CD4-positive, alpha-beta T cell treated with Interferon alpha-2 for 1 hour (primary cell): ENCODE measurements at regions not wholly inside any gene's neighbourhood (a gene's known extent, or its start where the extent isn't known, plus 50 kb on each side); places are given as distances from the start of the nearest gene placed in this dataset.

Experiments
- DNase-seq, 2 donors: peaks; one replicate each; pipeline ENCODE4 v3.0.0-alpha.2; 2020 to 2022

DNA sequence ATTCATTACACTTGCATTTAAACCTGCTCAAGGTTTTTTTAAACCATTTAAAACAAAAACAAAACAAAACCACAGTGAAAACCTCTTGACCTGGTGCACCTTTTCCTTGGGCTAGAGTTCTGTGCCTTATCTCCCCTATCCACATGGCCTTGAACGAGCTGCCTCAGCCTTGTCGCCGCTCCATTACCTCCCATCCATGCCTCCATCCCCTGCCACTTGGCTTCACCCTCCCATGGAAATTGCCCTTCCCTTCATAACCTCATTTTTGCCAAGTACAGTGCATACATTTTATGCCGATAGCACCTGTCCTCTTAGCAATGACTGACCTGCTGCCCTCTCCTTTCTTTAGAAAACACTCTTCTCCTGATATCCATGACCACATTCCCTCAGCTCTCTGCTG, 188.6 kb upstream of the ASIC2 start:
- DNase-seq, result no peak

DNA sequence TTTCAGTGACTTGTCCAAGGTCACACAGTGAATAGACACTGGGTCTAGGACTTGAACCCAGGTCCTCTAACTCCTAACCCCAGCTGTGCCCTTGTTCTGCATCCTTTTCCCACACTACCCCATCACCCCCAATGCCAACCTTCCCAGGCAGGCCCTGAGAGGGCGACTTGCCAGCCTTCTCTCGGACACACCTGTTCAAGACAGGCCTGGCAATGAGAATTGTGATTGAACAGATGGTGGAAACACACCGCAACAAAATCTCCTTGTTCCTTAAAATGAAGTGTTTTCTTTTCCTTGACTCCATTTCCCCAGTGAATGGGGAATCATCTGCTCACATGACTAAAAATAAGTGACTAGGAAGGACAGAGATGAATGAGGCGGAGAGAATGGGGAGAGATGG, 189.5 kb upstream of the ASIC2 start:
- DNase-seq, result no peak

DNA sequence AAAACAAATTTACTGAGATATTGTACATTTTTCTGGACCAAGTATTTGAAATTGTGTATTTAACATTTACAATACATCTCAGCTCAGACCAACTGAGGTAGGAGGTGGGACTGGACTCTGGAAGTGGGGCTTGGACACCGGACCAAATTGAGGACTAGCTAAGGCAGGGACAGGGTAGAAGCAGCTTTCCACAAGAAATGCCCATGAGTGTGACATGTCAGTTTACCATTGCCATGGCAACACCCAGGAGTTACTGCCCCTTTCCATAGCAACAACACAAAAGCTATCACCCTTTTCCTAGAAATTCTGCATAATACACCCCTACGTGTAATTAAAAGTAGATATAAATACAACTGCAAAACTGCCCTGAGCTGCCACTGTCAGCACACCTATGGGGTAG, 191.5 kb upstream of the ASIC2 start:
- DNase-seq, result no peak

DNA sequence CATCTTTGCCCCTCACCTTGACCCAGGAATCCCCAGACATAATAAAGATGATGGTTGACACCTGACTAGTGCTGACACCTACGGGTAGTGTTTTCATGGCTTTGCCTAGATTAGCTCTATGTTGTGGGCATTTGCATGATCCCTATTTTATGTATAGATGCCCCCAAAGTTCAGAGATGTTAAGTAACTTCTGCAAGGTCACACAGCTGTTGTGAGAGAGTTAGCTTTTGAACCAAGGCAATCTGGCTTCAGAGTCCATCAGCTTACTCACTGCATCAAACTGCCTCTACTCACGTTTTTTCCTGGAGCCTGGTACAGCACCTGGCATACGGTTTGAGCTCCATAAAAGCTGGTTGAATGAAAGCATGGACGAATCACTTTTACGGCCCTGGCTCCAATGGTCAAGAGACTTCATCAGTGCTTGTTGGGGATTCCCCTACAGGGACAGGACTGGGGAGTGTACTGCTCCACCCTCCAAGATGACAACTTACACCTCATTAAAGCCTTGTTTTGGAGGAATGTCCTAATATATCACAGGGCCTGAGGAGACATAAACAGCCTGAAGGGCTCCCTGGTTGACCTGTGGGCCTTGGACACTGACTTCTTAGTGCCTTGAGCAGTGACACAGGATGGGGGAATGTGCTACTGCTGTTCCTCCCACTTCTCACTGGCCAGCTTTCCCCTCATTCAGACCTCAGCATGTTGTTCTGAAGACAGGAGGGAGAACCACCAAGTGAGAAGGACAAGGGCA, 193.2 kb upstream of the ASIC2 start:
- DNase-seq, result no peak

DNA sequence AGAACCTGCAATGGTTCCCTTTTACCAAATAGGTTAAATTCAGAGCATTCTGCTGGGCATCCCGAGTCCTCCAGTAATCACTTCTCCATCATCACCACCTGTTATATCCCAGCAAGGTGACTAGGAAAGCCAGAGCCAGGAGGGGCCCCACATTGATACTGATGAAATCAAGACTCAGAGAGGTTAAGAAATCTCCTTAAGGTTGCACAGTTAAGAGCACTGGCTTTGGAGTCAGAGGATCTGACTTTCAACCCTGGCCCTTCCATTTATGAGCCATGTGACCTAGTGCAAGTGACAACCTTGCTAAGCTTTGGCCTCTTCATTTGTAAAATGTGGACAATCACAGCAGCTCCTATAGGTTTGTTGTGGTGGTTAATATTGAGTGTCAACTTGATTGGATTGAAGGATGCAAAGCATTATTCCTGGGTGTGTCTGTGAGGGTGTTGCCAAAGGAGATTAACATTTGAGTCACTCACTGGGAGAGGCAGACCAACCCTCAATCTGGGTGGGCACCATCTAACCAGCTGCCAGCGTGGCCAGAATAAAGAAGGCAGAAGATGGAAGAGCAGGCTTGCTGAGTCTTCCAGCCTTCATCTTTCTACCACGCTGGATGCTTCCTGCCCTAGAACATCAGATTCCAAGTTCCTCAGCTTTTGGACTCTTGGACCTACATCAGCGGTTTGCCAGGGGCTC, 194.2 kb upstream of the ASIC2 start:
- no peak for DNase-seq

DNA sequence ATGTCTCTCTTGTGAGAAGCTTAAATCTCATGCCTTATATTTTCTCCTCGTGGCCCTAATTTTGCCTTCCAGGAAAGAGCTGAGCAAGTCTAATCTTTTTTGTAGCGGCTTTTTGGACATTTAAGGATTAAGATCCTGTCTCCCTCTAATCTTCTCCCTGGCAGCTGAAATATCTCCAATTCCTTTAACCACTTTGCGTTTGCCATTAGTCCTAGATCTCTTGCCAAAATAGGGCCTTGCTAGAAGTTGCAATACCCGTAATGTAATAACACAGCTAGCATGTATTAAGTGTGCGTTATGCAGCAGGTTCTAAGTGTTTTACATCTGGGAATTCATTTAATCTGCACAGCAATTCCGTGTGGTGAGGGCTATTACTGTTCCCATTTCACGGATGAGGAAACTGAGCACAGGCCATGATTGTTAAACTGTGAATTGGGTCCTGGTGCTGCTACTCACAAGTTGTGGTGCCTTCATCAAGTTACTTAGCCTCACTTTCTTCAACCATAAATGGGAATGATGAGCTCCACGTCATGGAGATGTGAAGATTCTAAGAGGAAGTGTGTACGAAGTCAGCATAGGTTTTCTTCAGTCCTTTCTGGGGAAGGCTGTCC, 198.9 kb upstream of the ASIC2 start:
- no peak for DNase-seq

DNA sequence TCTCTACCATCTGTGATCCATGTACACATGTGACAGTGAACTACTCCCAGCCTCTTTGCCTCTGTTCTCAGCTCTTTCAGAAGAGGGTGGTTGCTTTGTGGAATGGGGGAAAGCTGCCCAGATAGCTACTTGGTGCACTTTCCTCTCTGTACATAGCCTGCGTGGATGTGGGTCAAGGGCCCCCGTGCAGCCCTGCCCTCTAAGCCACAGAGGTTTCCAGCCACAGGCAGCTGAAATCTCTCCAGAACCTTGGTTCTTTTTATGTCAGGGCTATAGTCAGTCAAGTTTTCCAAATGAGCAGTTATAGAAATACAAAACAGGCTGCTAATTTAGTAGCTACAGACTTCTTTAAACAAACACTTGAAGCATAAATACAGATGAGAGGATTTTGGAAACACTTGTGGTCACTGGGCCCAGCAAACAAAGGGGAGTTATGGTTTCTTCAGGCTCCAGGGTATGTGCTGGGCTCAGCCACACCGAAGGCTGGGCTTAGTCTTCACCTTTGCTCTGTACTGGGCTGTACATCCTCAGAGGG, 199.7 kb upstream of the ASIC2 start:
- DNase-seq, result no peak

DNA sequence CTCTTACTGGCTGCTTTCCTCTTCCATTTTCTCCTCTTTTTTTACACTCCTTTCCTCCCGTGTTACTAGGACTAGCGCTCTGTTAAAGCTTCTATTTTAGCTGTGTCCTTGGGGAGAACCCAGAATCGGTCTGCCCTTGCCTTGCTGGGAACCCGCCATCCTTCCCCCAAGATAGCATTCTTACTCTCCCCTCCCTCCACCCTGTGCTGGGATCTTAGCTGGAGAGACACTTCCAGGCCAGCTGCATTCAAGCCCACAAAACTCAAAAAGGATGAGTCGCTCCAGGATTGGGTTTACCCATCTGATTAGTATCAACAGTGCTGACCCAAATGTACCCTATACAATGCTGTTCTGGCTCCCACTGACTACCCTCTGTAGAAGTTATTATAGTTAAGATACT, 200.5 kb upstream of the ASIC2 start:
- DNase-seq, result no peak

DNA sequence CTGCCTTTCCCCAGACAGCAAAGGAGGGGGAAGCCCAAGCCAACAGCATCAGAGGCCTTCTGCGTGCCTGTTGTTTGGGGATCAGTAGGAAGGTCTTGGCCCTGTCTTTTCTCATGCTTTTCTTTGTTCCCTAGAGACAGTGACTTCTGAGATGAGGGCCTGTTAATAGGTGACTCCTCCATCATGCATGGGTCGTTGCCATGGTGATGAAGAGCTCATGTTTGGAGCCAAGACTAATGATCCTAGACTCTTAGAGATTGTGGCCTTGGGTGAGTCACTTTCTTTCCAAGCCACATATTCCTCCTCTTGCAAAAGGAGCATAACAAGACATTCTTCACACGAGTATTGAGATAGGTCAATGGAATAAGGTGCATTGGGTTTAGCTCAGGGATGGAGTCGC, 201.1 kb upstream of the ASIC2 start:
- DNase-seq, result no peak

DNA sequence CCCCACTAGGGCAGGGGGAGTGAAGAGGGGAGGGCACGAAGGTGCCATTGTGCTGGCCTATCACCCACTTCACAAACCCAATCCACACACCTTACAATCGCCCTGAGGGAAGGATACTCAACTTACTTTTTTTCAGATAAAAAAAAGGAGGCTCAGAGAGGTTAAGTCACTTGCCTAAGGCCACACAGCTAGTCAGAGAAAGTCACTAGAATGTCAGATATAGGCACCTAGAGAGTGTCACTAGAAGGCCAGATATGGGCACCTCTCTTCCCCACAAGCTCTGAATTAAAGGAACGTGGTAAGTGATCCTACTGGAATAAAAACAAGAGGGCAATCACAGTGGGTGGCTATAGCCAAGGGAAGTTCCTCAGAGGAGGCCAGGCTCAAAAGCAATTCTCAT, 204.5 kb upstream of the ASIC2 start:
- DNase-seq, result no peak

DNA sequence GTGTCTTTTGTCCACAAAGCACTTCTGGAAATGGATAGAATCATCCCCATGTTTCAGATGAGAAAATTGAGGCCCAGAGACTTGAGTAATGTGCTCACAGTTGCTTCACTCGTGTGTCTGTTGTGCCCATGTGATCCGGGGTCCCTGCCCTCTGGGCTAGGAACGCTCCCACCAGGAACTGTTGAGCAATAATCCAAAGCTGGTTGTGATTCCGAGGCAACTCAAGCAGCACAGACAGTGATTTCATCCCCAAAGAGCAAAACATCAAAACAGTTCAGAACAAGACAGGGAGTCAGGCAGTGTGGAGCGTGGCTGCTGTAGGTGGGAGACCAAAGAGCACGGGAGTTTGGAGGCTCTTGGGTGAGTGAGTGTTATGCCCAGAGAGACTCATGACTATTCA, 205.0 kb upstream of the ASIC2 start:
- DNase-seq, result no peak

DNA sequence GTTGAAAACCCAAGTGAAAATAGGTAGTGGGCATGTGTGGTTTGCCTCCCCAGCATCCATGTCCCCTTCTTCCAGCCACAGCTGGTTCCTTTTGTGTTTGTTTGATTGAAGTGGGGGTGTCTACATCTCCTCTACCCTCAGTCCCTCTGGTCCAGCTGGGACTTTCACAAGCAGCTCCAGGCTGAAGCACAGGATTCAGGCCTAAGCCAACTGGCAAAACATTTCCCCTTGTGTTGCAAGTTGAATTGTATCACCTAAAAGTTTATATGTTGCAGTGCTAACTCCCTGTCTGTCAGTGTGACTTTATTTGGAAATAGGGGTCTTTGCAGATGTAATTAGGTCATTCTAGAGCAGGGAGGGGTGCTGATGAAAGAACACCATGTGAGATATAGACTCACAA, 205.9 kb upstream of the ASIC2 start:
- DNase-seq, result no peak

DNA sequence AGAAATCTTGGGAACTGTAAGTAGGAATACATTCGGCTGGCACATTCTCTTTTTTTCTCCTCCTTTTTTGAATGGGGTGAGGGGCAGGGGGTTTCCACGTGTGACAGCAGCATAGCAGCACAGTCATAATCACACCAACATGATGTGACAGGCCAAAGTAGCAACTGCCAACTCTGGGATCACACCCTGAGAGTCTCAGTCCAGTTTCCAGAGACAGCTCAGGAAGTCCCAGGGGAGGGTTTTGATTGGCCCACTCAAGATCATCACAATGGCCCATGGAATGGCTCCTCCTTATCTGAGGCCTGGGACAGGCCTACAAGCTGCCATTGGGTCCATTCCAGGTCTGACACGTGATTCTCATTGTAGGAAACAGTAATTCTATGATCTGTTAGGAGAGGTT, 207.1 kb upstream of the ASIC2 start:
- no peak for DNase-seq

DNA sequence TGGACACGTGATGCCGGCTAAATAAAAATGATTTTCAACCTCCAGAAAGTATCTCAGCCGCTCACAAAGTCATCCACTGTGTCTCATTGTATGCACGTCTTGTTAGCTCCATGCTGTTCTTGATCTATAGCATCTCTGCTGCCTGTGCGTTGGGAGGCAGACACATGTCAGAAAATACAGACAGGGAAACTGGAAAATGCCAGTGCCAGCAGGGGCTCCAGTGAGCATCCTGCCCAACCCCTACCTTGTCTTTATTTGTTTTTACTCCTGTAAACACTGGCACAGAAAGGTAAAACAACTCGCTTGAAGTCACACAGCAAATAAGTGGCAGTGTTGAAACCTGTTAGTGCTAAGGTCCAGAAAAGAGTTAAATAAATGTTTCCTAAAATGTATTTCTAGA, 208.1 kb upstream of the ASIC2 start:
- no peak for DNase-seq

DNA sequence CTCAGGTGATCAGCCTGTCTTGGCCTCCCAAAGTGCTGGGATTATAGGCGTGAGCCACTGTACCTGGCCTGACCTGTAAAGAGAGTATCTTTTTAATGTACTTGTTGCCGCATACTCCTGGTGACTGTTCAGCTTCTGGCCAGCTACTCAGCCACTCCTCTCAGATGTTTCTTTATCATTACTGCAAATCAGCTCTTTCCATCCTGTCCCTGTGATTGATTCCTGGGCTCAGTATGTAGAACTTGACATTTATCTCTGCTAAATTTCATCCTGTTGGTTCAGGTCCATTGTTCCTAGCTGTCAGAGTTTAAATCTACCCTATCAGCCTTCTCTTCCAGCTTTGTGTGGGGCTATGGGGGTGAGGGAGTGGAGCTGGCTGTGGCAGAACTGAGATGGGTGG, 211.5 kb upstream of the ASIC2 start:
- no peak for DNase-seq

DNA sequence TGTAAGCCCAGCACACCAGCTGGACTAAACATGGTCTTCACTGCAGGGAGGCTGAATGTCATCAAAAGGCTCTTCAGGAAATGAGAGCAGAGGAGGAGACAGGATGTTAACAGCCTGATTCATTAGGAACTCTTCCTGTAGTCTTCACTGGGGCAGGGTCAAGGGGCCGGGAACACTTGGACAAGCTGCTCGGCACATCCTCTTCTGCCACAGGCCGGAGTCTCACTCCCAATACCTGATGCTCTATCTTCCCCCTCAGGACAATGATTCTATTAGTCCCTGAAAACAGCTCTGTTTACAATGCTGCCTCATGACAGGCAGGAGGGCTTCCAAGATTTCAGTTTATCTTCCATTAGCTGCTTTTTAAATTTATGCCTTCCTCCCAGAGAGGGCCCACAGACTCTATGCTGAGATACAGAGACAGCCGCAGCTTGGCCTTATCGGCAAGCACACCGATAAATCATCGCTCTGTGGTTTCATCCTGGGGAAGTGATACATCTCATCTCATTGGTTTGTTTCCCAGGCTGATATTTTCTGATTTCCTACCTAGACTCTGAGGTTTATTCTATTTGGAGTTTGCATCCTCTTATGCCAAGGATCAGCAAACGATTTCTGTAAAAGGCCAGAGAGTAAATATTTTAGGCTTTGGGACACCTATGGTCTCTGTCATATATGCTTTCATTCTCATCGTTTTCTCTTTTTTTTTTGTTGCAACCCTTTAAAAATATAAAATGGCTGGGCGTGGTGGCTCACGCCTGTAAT, 214.0 kb upstream of the ASIC2 start:
- DNase-seq, result no peak

DNA sequence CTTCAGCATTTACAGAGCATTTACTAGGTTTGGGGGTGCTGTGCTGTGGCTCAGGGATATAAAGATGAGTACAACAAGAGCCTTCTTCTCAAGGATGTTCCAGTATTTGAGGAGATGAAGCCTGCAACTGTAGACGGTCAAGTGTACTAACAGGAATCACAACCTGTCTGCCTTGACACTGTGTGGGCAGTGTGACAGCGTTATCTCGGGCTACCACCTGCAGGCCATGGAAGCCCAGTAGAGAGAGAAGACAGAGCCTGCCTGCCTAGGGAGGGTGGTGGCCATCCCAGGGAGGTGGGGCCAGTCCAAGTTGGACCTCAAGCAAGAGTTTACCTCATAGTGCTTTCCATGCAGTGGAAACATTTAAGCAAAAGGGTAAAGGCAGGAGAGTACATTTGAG, 215.1 kb upstream of the ASIC2 start:
- DNase-seq, result no peak

DNA sequence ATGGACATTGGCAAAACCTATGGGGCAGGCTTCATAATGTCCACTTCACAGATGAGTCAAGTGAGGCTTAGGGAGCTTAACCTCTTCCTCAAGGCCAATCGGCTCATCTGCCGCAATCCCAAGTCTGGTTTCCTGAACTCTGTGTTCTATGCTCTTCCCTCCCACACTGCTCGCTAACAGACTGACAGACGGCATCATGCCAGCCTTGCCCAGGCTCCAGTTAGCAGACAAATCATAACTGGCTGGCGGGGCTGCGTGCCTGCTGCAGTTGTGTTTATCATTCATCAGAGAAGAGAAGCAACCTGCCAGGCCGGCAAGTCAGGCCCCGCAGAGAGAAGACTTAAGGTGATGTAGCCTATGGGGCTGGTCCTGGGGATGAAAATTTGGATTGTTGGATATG, 216.2 kb upstream of the ASIC2 start:
- DNase-seq, result no peak

DNA sequence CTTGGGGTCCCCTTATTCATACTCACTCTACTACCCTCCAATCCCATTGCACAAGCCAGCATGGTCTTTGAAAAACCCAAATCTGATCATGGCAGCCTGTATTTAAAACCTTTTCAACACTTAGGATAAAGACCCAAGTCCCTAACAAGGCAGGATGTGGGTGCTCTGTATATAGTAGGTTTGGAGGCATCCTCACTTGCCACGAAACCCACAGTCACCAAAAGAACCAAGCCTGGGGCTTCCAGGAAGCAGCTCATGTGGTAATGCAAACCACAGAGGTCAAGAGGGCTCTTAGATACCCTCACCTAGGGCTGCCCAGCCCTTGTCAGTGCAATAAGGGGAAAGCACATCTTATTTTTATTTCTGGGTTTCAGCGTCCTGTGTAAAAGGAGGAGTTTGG, 218.6 kb upstream of the ASIC2 start:
- DNase-seq, result peak in 1 of 2 donors; percentile 0

DNA sequence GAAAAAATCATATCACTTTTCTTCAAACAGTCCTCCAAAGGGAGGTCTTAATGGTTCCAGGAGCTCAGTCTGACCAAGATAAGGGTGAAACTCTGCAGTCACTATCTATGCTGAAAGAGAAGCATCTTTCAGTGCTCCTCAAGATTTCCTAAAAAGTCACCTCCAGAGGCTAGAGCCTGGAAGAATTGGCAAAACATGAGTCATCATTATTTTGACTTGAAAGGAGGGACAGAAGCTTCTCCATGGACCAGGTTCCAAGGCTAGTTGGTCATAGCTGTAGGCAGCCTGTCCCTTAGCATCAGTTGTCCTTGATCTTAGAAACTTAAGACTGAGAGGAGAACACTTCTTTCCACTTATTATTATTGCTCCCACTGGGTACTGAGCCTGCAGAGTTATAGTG, 219.0 kb upstream of the ASIC2 start:
- no peak for DNase-seq

DNA sequence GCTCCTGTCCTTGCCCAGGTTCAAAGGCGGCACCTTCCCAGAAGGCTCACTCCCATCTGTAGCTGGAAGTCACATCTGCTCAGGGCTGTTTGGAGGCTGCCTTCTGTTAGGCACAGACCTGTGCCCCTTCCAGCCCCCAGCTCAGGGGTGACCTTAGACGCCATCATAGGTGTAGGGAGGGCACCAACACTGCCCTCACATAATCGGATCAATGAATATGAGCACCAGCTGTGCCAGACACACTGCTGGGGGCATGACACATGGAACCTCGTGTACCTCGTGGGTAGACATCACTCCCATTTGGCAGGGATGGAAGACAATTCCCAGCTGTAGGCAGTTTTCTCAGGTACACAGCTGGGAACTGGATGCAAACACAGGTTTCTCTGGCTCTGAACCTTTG, 220.7 kb upstream of the ASIC2 start:
- no peak for DNase-seq

DNA sequence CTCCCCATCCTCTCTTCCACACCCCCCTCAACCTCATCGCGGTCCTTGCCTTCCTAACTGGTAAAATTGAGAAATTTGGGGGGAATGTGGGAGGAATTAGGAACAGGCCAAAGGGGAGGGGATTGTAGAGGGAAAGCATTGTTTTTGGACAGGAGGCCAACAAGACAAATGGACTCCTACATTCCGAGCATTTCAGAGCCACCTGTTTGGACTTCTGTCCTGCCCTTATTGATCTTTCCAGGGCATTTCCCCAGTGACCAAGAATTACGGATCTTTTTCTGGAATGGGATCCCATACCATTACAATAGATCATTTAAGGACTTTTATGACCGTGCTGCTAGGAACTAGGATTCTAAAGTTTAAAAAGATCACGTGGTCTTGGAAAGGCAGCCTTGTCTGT, 221.3 kb upstream of the ASIC2 start:
- no peak for DNase-seq

DNA sequence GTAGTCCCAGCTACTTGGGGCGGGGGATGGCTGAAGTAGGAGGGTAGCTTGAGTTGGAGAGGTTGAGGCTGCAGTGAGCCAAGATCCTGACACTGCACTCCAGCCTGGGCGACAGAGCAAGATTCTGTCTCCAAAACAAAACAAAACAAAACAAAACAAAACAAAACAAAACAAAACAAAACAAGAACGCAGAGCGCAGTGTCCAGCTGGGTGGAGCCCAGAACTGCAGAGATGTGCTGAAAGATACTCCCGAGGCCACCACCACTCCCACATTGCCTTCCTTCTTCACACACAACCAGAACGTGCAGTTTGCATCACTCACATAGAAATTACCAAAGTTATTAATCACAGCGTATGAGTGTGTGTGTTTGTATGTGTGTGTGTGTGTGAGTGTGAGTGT, 222.9 kb upstream of the ASIC2 start:
- DNase-seq, result no peak

DNA sequence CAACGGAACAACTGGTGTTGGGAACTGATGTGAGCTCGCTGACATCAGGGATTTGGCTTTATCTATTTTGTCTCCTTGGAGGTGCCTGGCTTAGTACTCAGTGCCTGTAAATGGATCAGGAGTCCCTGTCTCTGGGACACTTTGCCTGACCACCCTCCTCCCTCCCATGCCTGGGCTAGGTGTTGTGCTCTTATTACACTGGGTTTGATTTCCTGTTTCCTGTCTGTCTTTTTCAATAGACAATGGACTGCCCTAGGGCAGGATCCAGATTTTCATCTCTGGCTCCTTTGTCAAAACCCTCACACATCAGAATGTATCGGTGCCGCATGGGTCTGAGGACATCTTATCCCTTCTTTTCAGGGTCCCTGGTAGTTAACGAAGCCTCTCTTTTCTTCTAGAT, 223.6 kb upstream of the ASIC2 start:
- no peak for DNase-seq
